GM23338 (cell line): ENCODE measurements at regions not wholly inside any gene's neighbourhood (a gene's known extent, or its start where the extent isn't known, plus 50 kb on each side); places are given as distances from the start of the nearest gene placed in this dataset.

Source experiments
- ATAC-seq: fragments of 200-7000 bp; cut with Tn5 transposase; 3 replicates; pipeline ENCODE4 v1.9.1; 2020
- DNase-seq: peaks from one replicate; pipeline ENCODE4 v3.0.0-alpha.2; 2015; ENCODE audit warnings: low spot score
- H2AFZ ChIP-seq: fragments of 200-600 bp; sonication (generic); 2 replicates; pipeline ENCODE4 v1.8.0; 2016; ENCODE audit warnings: antibody characterized with exemption, mild to moderate bottlenecking, moderate library complexity
- H3F3A ChIP-seq: fragments of 200-600 bp; sonication (generic); replicated peaks from 2 replicates; pipeline ENCODE4 v1.8.0; 2017; ENCODE audit warnings: antibody characterized with exemption, mixed run types, low read depth
- H3K27ac ChIP-seq: fragments of 200-600 bp; sonication (generic); 2 replicates; pipeline ENCODE4 v1.6.1; 2016; ENCODE audit warnings: low read depth
- H3K27me3 ChIP-seq: fragments of 200-600 bp; sonication (generic); 2 replicates; pipeline ENCODE4 v1.8.0; 2016; ENCODE audit warnings: mild to moderate bottlenecking, mixed run types, moderate library complexity; ENCODE audit not compliant: insufficient read depth
- H3K36me3 ChIP-seq: fragments of 200-600 bp; sonication (generic); 2 replicates; pipeline ENCODE4 v1.8.0; 2016; ENCODE audit warnings: mild to moderate bottlenecking; ENCODE audit not compliant: insufficient read depth
- H3K4me1 ChIP-seq: fragments of 200-600 bp; sonication (generic); 2 replicates; pipeline ENCODE4 v1.8.0; 2016; ENCODE audit warnings: mild to moderate bottlenecking, moderate library complexity; ENCODE audit not compliant: insufficient read depth
- H3K4me2 ChIP-seq: fragments of 200-600 bp; sonication (generic); 2 replicates; pipeline ENCODE4 v1.7.1; 2017; ENCODE audit warnings: mixed run types
- H3K4me3 ChIP-seq: fragments of 200-600 bp; sonication (generic); 2 replicates; pipeline ENCODE4 v1.6.1; 2016; ENCODE audit warnings: mixed run types
- H3K79me2 ChIP-seq: fragments of 200-600 bp; sonication (generic); replicated peaks from 2 replicates; pipeline ENCODE4 v1.8.0; 2017; ENCODE audit warnings: mild to moderate bottlenecking; ENCODE audit not compliant: insufficient read depth
- H3K9me2 ChIP-seq: fragments of 200-600 bp; sonication (generic); 2 replicates; pipeline ENCODE4 v1.8.0; 2017; ENCODE audit not compliant: insufficient read depth
- H4K20me1 ChIP-seq: fragments of 200-600 bp; sonication (generic); replicated peaks from 2 replicates; pipeline ENCODE4 v1.8.0; 2017; ENCODE audit warnings: mild to moderate bottlenecking; ENCODE audit not compliant: insufficient read depth
- H3K27ac Mint-ChIP-seq: 2 replicates; pipeline ENCODE4 v1.8.0; 2020; ENCODE audit warnings: inconsistent platforms, mild to moderate bottlenecking, moderate library complexity, mixed read lengths
- H3K27me3 Mint-ChIP-seq: 3 replicates; pipeline ENCODE4 v1.8.0; 2022; ENCODE audit warnings: low read depth, mild to moderate bottlenecking, moderate library complexity, mixed read lengths, inconsistent platforms; ENCODE audit not compliant: insufficient read depth, poor library complexity
- H3K36me3 Mint-ChIP-seq: 3 replicates; pipeline ENCODE4 v1.8.0; 2021; ENCODE audit warnings: low read depth, mild to moderate bottlenecking, inconsistent platforms, moderate library complexity, mixed read lengths
- H3K4me1 Mint-ChIP-seq: 3 replicates; pipeline ENCODE4 v1.8.0; 2020; ENCODE audit warnings: mild to moderate bottlenecking, inconsistent platforms, mixed read lengths
- H3K4me3 Mint-ChIP-seq: 3 replicates; pipeline ENCODE4 v1.8.0; 2021; ENCODE audit warnings: moderate library complexity, mild to moderate bottlenecking, inconsistent platforms, mixed read lengths
- H3K9me3 Mint-ChIP-seq: 3 replicates; pipeline ENCODE4 v1.8.0; 2020; ENCODE audit warnings: moderate library complexity, mild to moderate bottlenecking, inconsistent platforms, mixed read lengths
- CREB1 ChIP-seq: fragments of 250-450 bp; sonication (Bioruptor Pico); IDR thresholded peaks from 2 replicates; pipeline ENCODE4 v1.5.0; 2020; ENCODE audit warnings: low read depth, mild to moderate bottlenecking, moderate library complexity
- ETS1 ChIP-seq: IDR thresholded peaks from 2 replicates; pipeline ENCODE4 v1.6.1; 2016; ENCODE audit warnings: antibody characterized with exemption
- EZH2 ChIP-seq: fragments of 200-600 bp; sonication (generic); IDR thresholded peaks from one replicate; pipeline ENCODE4 v1.8.0; 2017; ENCODE audit warnings: antibody characterized with exemption, mild to moderate bottlenecking, low read depth; ENCODE audit not compliant: unreplicated experiment
- EZH2phosphoT487 ChIP-seq: fragments of 200-600 bp; sonication (generic); IDR thresholded peaks from one replicate; pipeline ENCODE4 v1.8.1; 2018; ENCODE audit warnings: antibody characterized with exemption; ENCODE audit not compliant: unreplicated experiment
- JUNB ChIP-seq: IDR thresholded peaks from one replicate; pipeline ENCODE4 v1.6.1; 2016; ENCODE audit warnings: antibody characterized with exemption; ENCODE audit not compliant: unreplicated experiment
- NANOG ChIP-seq: IDR thresholded peaks from 2 replicates; pipeline ENCODE4 v1.6.1; 2016; ENCODE audit warnings: antibody characterized with exemption, borderline replicate concordance
- POLR2AphosphoS5 ChIP-seq: IDR thresholded peaks from 2 replicates; pipeline ENCODE4 v1.6.1; 2016; ENCODE audit warnings: antibody characterized with exemption, low read depth
- STAT1 ChIP-seq: IDR thresholded peaks from one replicate; pipeline ENCODE4 v1.6.1; 2016; ENCODE audit warnings: antibody characterized with exemption; ENCODE audit not compliant: unreplicated experiment
- ZNF114 ChIP-seq: fragments of 250-450 bp; sonication (Bioruptor Pico); IDR thresholded peaks from 2 replicates; pipeline ENCODE4 v1.5.0; 2020; ENCODE audit warnings: mild to moderate bottlenecking, moderate library complexity
- ZNF331 ChIP-seq: fragments of 250-450 bp; sonication (Bioruptor Pico); IDR thresholded peaks from 2 replicates; pipeline ENCODE4 v1.5.0; 2020; ENCODE audit warnings: low read depth, mild to moderate bottlenecking, moderate library complexity
- ZNF462 ChIP-seq: fragments of 250-450 bp; sonication (Bioruptor Pico); IDR thresholded peaks from 2 replicates; pipeline ENCODE4 v1.5.0; 2020; ENCODE audit warnings: mild to moderate bottlenecking, moderate library complexity
- TF ChIP-seq, protein P1 (sequence below), 2 experiments: fragments of 200-600 bp in 1 of 2; sonication (generic) in 1 of 2; conservative IDR thresholded peaks; 2 replicates each; pipeline versions ENCODE4 v1.5.1 to v1.6.1; 2016 to 2017; ENCODE audit warnings: antibody characterized with exemption in 2 of 2, low read depth in 2 of 2, mild to moderate bottlenecking in 2 of 2, moderate library complexity in 1 of 2
- TF ChIP-seq, protein P2 (sequence below): IDR thresholded peaks from one replicate; pipeline ENCODE4 v1.6.1; 2018; ENCODE audit warnings: antibody characterized with exemption; ENCODE audit not compliant: unreplicated experiment

DNA sequence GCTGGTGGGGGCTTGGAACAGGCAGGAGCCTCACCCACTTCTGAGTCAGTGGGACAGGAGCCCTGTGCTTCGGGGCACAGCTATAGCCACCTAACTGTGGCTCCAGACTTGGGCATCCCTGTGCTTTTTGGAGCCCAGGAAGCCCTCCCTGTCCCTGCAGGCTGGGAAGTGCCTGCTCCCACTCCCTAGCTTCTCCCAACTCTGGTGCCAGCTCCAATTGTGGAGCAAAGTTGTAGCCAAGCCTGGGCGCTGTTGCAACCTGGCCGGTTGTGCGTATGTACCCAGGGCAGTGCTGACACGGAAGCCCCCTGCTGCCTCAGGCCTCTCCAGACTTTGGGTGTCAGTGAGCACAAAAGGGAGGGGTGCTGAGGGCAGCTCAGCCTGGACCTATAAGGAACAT, 601.7 kb upstream of the GJE1 start (continued):
- TF ChIP-seq ZNF114 (CRISPR knock-in tag): no peak

- Mint-ChIP-seq H3K27ac (no peak overlapping the region), H3K27me3 (no peaks in the 10 kb centered on the region), H3K36me3 (peaks cover 7% of the 10 kb centered on the region; the same call in 2 of the 3 replicates), H3K9me3 (peaks cover 14% of the 10 kb centered on the region), H3K4me3 (no peak overlapping the region), H3K4me1 (peaks cover 5% of the 10 kb centered on the region; the same call in 1 of the 3 replicates)
- Histone ChIP-seq H2AFZ (no peak overlapping the region), H3K9me2 (0 out of 2 replicates have a peak, but pooled peaks cover 4% of the 10 kb centered on the region), H3K27me3 (no peaks in the 10 kb centered on the region), H3K36me3 (no peaks in the 10 kb centered on the region), H3F3A (no peaks in the 10 kb centered on the region), H3K79me2 (no peaks in the 10 kb centered on the region), H3K4me2 (no peak overlapping the region), H3K27ac (no peak overlapping the region), H3K4me1 (peaks cover 5% of the 10 kb centered on the region; the same call in 1 of the 2 replicates), H4K20me1 (no peaks in the 10 kb centered on the region), H3K4me3 (no peak overlapping the region)
- ATAC-seq: no peak
- DNase-seq: no peak
- TF ChIP-seq ZNF462 (CRISPR knock-in tag): no peak
- no peak for TF ChIP-seq POLR2AphosphoS5
- TF ChIP-seq ZNF331: no peak
- TF ChIP-seq, protein P1, sequence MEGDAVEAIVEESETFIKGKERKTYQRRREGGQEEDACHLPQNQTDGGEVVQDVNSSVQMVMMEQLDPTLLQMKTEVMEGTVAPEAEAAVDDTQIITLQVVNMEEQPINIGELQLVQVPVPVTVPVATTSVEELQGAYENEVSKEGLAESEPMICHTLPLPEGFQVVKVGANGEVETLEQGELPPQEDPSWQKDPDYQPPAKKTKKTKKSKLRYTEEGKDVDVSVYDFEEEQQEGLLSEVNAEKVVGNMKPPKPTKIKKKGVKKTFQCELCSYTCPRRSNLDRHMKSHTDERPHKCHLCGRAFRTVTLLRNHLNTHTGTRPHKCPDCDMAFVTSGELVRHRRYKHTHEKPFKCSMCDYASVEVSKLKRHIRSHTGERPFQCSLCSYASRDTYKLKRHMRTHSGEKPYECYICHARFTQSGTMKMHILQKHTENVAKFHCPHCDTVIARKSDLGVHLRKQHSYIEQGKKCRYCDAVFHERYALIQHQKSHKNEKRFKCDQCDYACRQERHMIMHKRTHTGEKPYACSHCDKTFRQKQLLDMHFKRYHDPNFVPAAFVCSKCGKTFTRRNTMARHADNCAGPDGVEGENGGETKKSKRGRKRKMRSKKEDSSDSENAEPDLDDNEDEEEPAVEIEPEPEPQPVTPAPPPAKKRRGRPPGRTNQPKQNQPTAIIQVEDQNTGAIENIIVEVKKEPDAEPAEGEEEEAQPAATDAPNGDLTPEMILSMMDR (conservative IDR thresholded peaks at IDR 0.05; ENCODE audit: low read depth in 2 of 2): no peak
- TF ChIP-seq ETS1: no peak
- TF ChIP-seq, protein P2, sequence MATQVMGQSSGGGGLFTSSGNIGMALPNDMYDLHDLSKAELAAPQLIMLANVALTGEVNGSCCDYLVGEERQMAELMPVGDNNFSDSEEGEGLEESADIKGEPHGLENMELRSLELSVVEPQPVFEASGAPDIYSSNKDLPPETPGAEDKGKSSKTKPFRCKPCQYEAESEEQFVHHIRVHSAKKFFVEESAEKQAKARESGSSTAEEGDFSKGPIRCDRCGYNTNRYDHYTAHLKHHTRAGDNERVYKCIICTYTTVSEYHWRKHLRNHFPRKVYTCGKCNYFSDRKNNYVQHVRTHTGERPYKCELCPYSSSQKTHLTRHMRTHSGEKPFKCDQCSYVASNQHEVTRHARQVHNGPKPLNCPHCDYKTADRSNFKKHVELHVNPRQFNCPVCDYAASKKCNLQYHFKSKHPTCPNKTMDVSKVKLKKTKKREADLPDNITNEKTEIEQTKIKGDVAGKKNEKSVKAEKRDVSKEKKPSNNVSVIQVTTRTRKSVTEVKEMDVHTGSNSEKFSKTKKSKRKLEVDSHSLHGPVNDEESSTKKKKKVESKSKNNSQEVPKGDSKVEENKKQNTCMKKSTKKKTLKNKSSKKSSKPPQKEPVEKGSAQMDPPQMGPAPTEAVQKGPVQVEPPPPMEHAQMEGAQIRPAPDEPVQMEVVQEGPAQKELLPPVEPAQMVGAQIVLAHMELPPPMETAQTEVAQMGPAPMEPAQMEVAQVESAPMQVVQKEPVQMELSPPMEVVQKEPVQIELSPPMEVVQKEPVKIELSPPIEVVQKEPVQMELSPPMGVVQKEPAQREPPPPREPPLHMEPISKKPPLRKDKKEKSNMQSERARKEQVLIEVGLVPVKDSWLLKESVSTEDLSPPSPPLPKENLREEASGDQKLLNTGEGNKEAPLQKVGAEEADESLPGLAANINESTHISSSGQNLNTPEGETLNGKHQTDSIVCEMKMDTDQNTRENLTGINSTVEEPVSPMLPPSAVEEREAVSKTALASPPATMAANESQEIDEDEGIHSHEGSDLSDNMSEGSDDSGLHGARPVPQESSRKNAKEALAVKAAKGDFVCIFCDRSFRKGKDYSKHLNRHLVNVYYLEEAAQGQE: no peak
- TF ChIP-seq EZH2: no peak
- no peak for TF ChIP-seq JUNB
- TF ChIP-seq STAT1: no peak
- no peak for TF ChIP-seq NANOG
- no peak for TF ChIP-seq EZH2phosphoT487
- no peak for TF ChIP-seq CREB1 (CRISPR knock-in tag)
- TF ChIP-seq ZNF114 (CRISPR knock-in tag): no peak
Observed at GRCh38 chr6:141528596-141528995, 604.1 kb upstream of the GJE1 start.
